PC-3 (cell line): ENCODE measurements at regions not wholly inside any gene's neighbourhood (a gene's known extent, or its start where the extent isn't known, plus 50 kb on each side); places are given as distances from the start of the nearest gene placed in this dataset.

Source experiments
- ATAC-seq: fragments of 200-7000 bp; cut with Tn5 transposase; 2 replicates; pipeline ENCODE4 v1.9.1; 2020; ENCODE audit warnings: mild to moderate bottlenecking, moderate library complexity
- BruUV-seq: library from RNA; stranded (reverse); fragments of 400-500 nt; replicated peaks from 2 replicates; lab custom pipeline; 2021; lab: Mats Ljungman, UMichigan
- CTCF ChIA-PET: fragments of 300-600 bp; sonication (Branson Sonifier 250); formaldehyde crosslinking; loops from one replicate; lab custom pipeline; 2022; ENCODE audit warnings: antibody characterized with exemption; lab: Charles Lee
- POLR2A ChIA-PET: fragments of 300-600 bp; sonication (Branson Sonifier 250); formaldehyde crosslinking; loops from one replicate; lab custom pipeline; 2022; ENCODE audit warnings: antibody characterized with exemption; ENCODE audit not compliant: unreplicated experiment; lab: Charles Lee
- DNase-seq: peaks from one replicate; pipeline ENCODE4 v3.0.0-alpha.2; 2015
- H2AFZ ChIP-seq: fragments of 300-600 bp; sonication (generic); 2 replicates; pipeline ENCODE4 v1.6.0; 2016; ENCODE audit warnings: antibody characterized with exemption, low read length
- H3F3A ChIP-seq: fragments of 300-600 bp; sonication (generic); one replicate; pipeline ENCODE4 v1.6.0; 2017; ENCODE audit warnings: antibody characterized with exemption, low read length, control low read depth, mild to moderate bottlenecking; ENCODE audit not compliant: unreplicated experiment
- H3K27ac ChIP-seq: fragments of 300-600 bp; sonication (generic); 2 replicates; pipeline ENCODE4 v1.5.1; 2016; ENCODE audit warnings: mild to moderate bottlenecking, low read length
- H3K27me3 ChIP-seq: fragments of 300-600 bp; sonication (generic); 2 replicates; pipeline ENCODE4 v1.6.1; 2016; ENCODE audit warnings: low read length, mixed read lengths
- H3K36me3 ChIP-seq: fragments of 300-600 bp; sonication (generic); 2 replicates; pipeline ENCODE4 v1.6.1; 2016; ENCODE audit warnings: low read depth, mixed run types, low read length, mixed read lengths
- H3K4me1 ChIP-seq: fragments of 300-600 bp; sonication (generic); 2 replicates; pipeline ENCODE4 v1.5.1; 2016; ENCODE audit warnings: low read length; ENCODE audit not compliant: insufficient read depth
- H3K4me2 ChIP-seq: fragments of 300-600 bp; sonication (generic); 2 replicates; pipeline ENCODE4 v1.6.0; 2016; ENCODE audit warnings: low read length
- H3K4me3 ChIP-seq: fragments of 300-600 bp; sonication (generic); 2 replicates; pipeline ENCODE4 v1.5.1; 2016; ENCODE audit warnings: mild to moderate bottlenecking, low read length, mixed read lengths
- H3K79me2 ChIP-seq: fragments of 300-600 bp; sonication (generic); 2 replicates; pipeline ENCODE4 v1.6.1; 2017; ENCODE audit warnings: low read length, mixed read lengths
- H3K9ac ChIP-seq: fragments of 300-600 bp; sonication (generic); 2 replicates; pipeline ENCODE4 v1.6.0; 2016; ENCODE audit warnings: mild to moderate bottlenecking, low read length
- H3K9me2 ChIP-seq: fragments of 300-600 bp; sonication (generic); replicated peaks from 2 replicates; pipeline ENCODE4 v1.6.1; 2016; ENCODE audit warnings: mixed run types, low read length, mixed read lengths
- H3K9me3 ChIP-seq: fragments of 300-600 bp; sonication (generic); 2 replicates; pipeline ENCODE4 v1.6.1; 2016; ENCODE audit warnings: low read length, mixed read lengths
- H4K20me1 ChIP-seq: fragments of 300-600 bp; sonication (generic); 2 replicates; pipeline ENCODE4 v1.6.1; 2016; ENCODE audit warnings: low read length, mixed read lengths
- CTCF ChIP-seq: fragments of 300-600 bp; sonication (generic); conservative IDR thresholded peaks from 2 replicates; pipeline ENCODE4 v1.5.1; 2017; ENCODE audit warnings: antibody characterized with exemption, low read depth, mild to moderate bottlenecking, low read length
- EZH2 ChIP-seq: fragments of 300-600 bp; sonication (generic); IDR thresholded peaks from one replicate; pipeline ENCODE4 v1.6.1; 2017; ENCODE audit warnings: antibody characterized with exemption, mild to moderate bottlenecking, low read length; ENCODE audit not compliant: unreplicated experiment
- EZH2phosphoT487 ChIP-seq: fragments of 300-600 bp; sonication (generic); IDR thresholded peaks from 2 replicates; pipeline ENCODE4 v1.6.1; 2018; ENCODE audit warnings: mild to moderate bottlenecking, antibody characterized with exemption, low read length, borderline replicate concordance
- intact Hi-C: fragments of 100-400 bp; cut with micrococcal nuclease; formaldehyde crosslinking; loops from 2 replicates; pipeline ENCODE4 v1.9.0; 2023

GRCh38 chrX:6685489-6685888 is 150.6 kb upstream of the VCX3A start:
- Histone ChIP-seq H3K27ac (no peak overlapping the region), H4K20me1 (no peaks in the 10 kb centered on the region), H3K9me2 (no peaks in the 10 kb centered on the region), H3K79me2 (no peaks in the 10 kb centered on the region), H3K4me3 (no peak overlapping the region), H2AFZ (no peak overlapping the region), H3K9me3 (no peaks in the 10 kb centered on the region), H3K36me3 (no peaks in the 10 kb centered on the region), H3F3A (no peaks in the 10 kb centered on the region), H3K9ac (no peak overlapping the region), H3K4me1 (no peaks in the 10 kb centered on the region), H3K27me3 (no peaks in the 10 kb centered on the region), H3K4me2 (no peak overlapping the region)
- POLR2A ChIA-PET = no interaction called here
- no peak for TF ChIP-seq EZH2
- no peak for TF ChIP-seq CTCF
- no peak for TF ChIP-seq EZH2phosphoT487
- CTCF ChIA-PET = no interaction called here
- ATAC-seq = no peak
- DNase-seq = no peak
- intact Hi-C loops = no loop called here
- no TSS peak for BruUV-seq

GRCh38 chrX:6683353-6683752 is 148.4 kb upstream of the VCX3A start:
- Histone ChIP-seq H3K36me3 (no peaks in the 10 kb centered on the region), H3K4me2 (no peak overlapping the region), H3K4me1 (no peaks in the 10 kb centered on the region), H3K27me3 (no peaks in the 10 kb centered on the region), H3F3A (no peaks in the 10 kb centered on the region), H3K79me2 (no peaks in the 10 kb centered on the region), H4K20me1 (no peaks in the 10 kb centered on the region), H3K27ac (no peak overlapping the region), H3K9ac (no peak overlapping the region), H3K4me3 (no peak overlapping the region), H3K9me3 (no peaks in the 10 kb centered on the region), H2AFZ (no peak overlapping the region), H3K9me2 (no peaks in the 10 kb centered on the region)
- ATAC-seq (no peak), DNase-seq (no peak)
- CTCF ChIA-PET = no interaction called here
- TF ChIP-seq EZH2 (no peak), CTCF (no peak), EZH2phosphoT487 (no peak)
- BruUV-seq = no TSS peak
- intact Hi-C loops = no loop called here
- POLR2A ChIA-PET = no interaction called here

- Histone ChIP-seq H3K27me3 (no peaks in the 10 kb centered on the region), H3K36me3 (no peaks in the 10 kb centered on the region), H3K79me2 (no peaks in the 10 kb centered on the region), H3K4me1 (no peaks in the 10 kb centered on the region), H3K9me2 (no peaks in the 10 kb centered on the region), H3F3A (no peaks in the 10 kb centered on the region), H4K20me1 (no peaks in the 10 kb centered on the region), H3K4me2 (no peak overlapping the region), H2AFZ (no peak overlapping the region), H3K27ac (no peak overlapping the region), H3K9me3 (no peaks in the 10 kb centered on the region), H3K4me3 (no peak overlapping the region), H3K9ac (no peak overlapping the region)
- TF ChIP-seq EZH2phosphoT487 = no peak
- TF ChIP-seq EZH2 = no peak
- TF ChIP-seq CTCF = no peak
- ATAC-seq (no peak), DNase-seq (no peak)
- ChIA-PET POLR2A (no interaction called here), CTCF (no interaction called here)
- no TSS peak for BruUV-seq
- intact Hi-C loops = no loop called here
Measured at GRCh38 chrX:6681521-6682145, 146.7 kb upstream of the VCX3A start.
